IMR-90 (cell line): ENCODE measurements at regions not wholly inside any gene's neighbourhood (a gene's known extent, or its start where the extent isn't known, plus 50 kb on each side); places are given as distances from the start of the nearest gene placed in this dataset.

Source experiments
- ATAC-seq: fragments of 200-7000 bp; cut with Tn5 transposase; 2 replicates; pipeline ENCODE4 v1.9.1; 2020; ENCODE audit warnings: low read depth, mild to moderate bottlenecking, moderate library complexity
- BruUV-seq: library from RNA; stranded (reverse); fragments of 400-500 nt; replicated peaks from 2 replicates; lab custom pipeline; 2021; lab: Mats Ljungman, UMichigan
- CTCF ChIA-PET: fragments of 300-600 bp; formaldehyde crosslinking; extraction: SDS; loops from one replicate; lab custom pipeline; 2021; ENCODE audit warnings: antibody characterized with exemption; lab: Yijun Ruan, JAX
- POLR2A ChIA-PET: fragments of 300-600 bp; sonication (Branson Sonifier 250); formaldehyde crosslinking; loops from one replicate; lab custom pipeline; 2022; ENCODE audit warnings: antibody characterized with exemption; ENCODE audit not compliant: unreplicated experiment; lab: Charles Lee
- DNase-seq: peaks from one replicate; pipeline ENCODE4 v3.0.0; 2013
- H2AFZ ChIP-seq: replicated peaks from 2 replicates; pipeline ENCODE3; 2013; ENCODE audit warnings: low read length, mild to moderate bottlenecking; ENCODE audit not compliant: poor library complexity
- H2AK5ac ChIP-seq: 2 replicates; pipeline ENCODE4 v1.6.1; 2013; ENCODE audit warnings: low read depth, low read length, inconsistent platforms
- H2AK9ac ChIP-seq: replicated peaks from 2 replicates; pipeline ENCODE3; 2013; ENCODE audit warnings: mild to moderate bottlenecking, low read depth, low read length, moderate library complexity; ENCODE audit not compliant: poor library complexity
- H2BK120ac ChIP-seq: 2 replicates; pipeline ENCODE4 v1.6.1; 2013; ENCODE audit warnings: low read depth, low read length, inconsistent platforms
- H2BK15ac ChIP-seq: 3 replicates; pipeline ENCODE4 v1.6.1; 2013; ENCODE audit warnings: low read depth, low read length, inconsistent platforms
- H2BK20ac ChIP-seq: 2 replicates; pipeline ENCODE4 v1.6.1; 2013; ENCODE audit warnings: low read depth, mild to moderate bottlenecking, inconsistent platforms, low read length, moderate library complexity
- H2BK5ac ChIP-seq: 2 replicates; pipeline ENCODE4 v1.6.1; 2013; ENCODE audit warnings: mild to moderate bottlenecking, low read depth, low read length, inconsistent platforms; ENCODE audit not compliant: poor library complexity, severe bottlenecking
- H3K14ac ChIP-seq: replicated peaks from 2 replicates; pipeline ENCODE4 v1.6.1; 2013; ENCODE audit warnings: low read depth, low read length, inconsistent platforms
- H3K18ac ChIP-seq: 2 replicates; pipeline ENCODE4 v1.6.1; 2013; ENCODE audit warnings: low read depth, low read length, control low read depth
- H3K23ac ChIP-seq: 2 replicates; pipeline ENCODE4 v1.6.1; 2013; ENCODE audit warnings: low read depth, low read length, inconsistent platforms
- H3K27ac ChIP-seq: 2 replicates; pipeline ENCODE4 v1.5.1; 2013; ENCODE audit warnings: mild to moderate bottlenecking, control low read depth, low read length; ENCODE audit not compliant: insufficient read depth
- H3K27me3 ChIP-seq: 2 replicates; pipeline ENCODE4 v1.6.1; 2013; ENCODE audit warnings: low read length; ENCODE audit not compliant: control insufficient read depth, insufficient read depth
- H3K36me3 ChIP-seq: 2 replicates; pipeline ENCODE4 v1.6.1; 2013; ENCODE audit warnings: low read length, mixed read lengths; ENCODE audit not compliant: control insufficient read depth, insufficient read depth
- H3K4ac ChIP-seq: 2 replicates; pipeline ENCODE4 v1.6.1; 2013; ENCODE audit warnings: low read depth, low read length, inconsistent platforms
- H3K4me1 ChIP-seq: 2 replicates; pipeline ENCODE4 v1.6.1; 2013; ENCODE audit warnings: low read length, mixed read lengths; ENCODE audit not compliant: control insufficient read depth, insufficient read depth
- H3K4me2 ChIP-seq: 2 replicates; pipeline ENCODE4 v1.6.1; 2013; ENCODE audit warnings: low read depth, mild to moderate bottlenecking, control low read depth, low read length, moderate library complexity
- H3K4me3 ChIP-seq: 2 replicates; pipeline ENCODE4 v1.5.1; 2013; ENCODE audit warnings: low read depth, mild to moderate bottlenecking, control low read depth, low read length, moderate library complexity; ENCODE audit not compliant: insufficient read depth
- H3K56ac ChIP-seq: 2 replicates; pipeline ENCODE4 v1.6.1; 2013; ENCODE audit warnings: low read length, inconsistent platforms; ENCODE audit not compliant: insufficient read depth; ENCODE audit errors: extremely low read depth
- H3K79me1 ChIP-seq, 2 experiments: 2 replicates each; pipeline ENCODE4 v1.6.1; 2013; ENCODE audit warnings: low read length in 2 of 2, inconsistent platforms in 1 of 2, low read depth in 1 of 2
- H3K9ac ChIP-seq: 2 replicates; pipeline ENCODE4 v1.6.1; 2013; ENCODE audit warnings: low read depth, low read length, control low read depth
- H3K9me1 ChIP-seq: 2 replicates; pipeline ENCODE4 v1.6.1; 2013; ENCODE audit warnings: low read length, inconsistent platforms; ENCODE audit not compliant: insufficient read depth
- H3K9me3 ChIP-seq: 2 replicates; pipeline ENCODE4 v1.6.1; 2013; ENCODE audit warnings: low read length; ENCODE audit not compliant: control insufficient read depth, insufficient read depth
- H4K20me1 ChIP-seq: 2 replicates; pipeline ENCODE4 v1.6.1; 2013; ENCODE audit warnings: low read length, inconsistent platforms; ENCODE audit not compliant: insufficient read depth
- H4K5ac ChIP-seq: 2 replicates; pipeline ENCODE4 v1.6.1; 2013; ENCODE audit warnings: mild to moderate bottlenecking, low read depth, low read length, control low read depth
- H4K8ac ChIP-seq, 2 experiments: 2 replicates each; pipeline ENCODE4 v1.6.1; 2013; ENCODE audit warnings: low read depth in 2 of 2, low read length in 2 of 2, control low read depth in 1 of 2, inconsistent platforms in 1 of 2
- H4K91ac ChIP-seq: 2 replicates; pipeline ENCODE4 v1.6.1; 2013; ENCODE audit warnings: low read depth, low read length, inconsistent platforms; ENCODE audit not compliant: insufficient read depth
- BHLHE40 ChIP-seq: fragments of 150-350 bp; IDR thresholded peaks from 2 replicates; pipeline ENCODE4 v1.6.1; 2016; ENCODE audit warnings: mild to moderate bottlenecking, low read depth, low read length
- CEBPB ChIP-seq: IDR thresholded peaks from 2 replicates; pipeline ENCODE4 v1.6.1; 2012; ENCODE audit warnings: low read depth, low read length, improper control_type of control experiment
- CHD1 ChIP-seq: IDR thresholded peaks from 2 replicates; pipeline ENCODE4 v1.6.1; 2012; ENCODE audit warnings: low read depth, low read length, improper control_type of control experiment
- CTCF ChIP-seq: conservative IDR thresholded peaks from 2 replicates; pipeline ENCODE4 v1.5.1; 2012; ENCODE audit warnings: mild to moderate bottlenecking, low read depth, low read length, improper control_type of control experiment
- ELK1 ChIP-seq: fragments of 150-350 bp; IDR thresholded peaks from 2 replicates; pipeline ENCODE4 v1.6.1; 2016; ENCODE audit warnings: low read depth, mild to moderate bottlenecking, low read length, moderate library complexity, borderline replicate concordance
- FOS ChIP-seq: fragments of 150-350 bp; IDR thresholded peaks from 2 replicates; pipeline ENCODE4 v1.6.1; 2016; ENCODE audit warnings: low read depth, low read length
- MAFK ChIP-seq: IDR thresholded peaks from 2 replicates; pipeline ENCODE4 v1.6.1; 2012; ENCODE audit warnings: low read depth, low read length, improper control_type of control experiment
- MAZ ChIP-seq: IDR thresholded peaks from 2 replicates; pipeline ENCODE4 v1.6.1; 2012; ENCODE audit warnings: low read depth, mild to moderate bottlenecking, low read length, improper control_type of control experiment, moderate library complexity, borderline replicate concordance
- MXI1 ChIP-seq: IDR thresholded peaks from 2 replicates; pipeline ENCODE4 v1.6.1; 2012; ENCODE audit warnings: low read depth, mild to moderate bottlenecking, low read length, moderate library complexity, borderline replicate concordance
- NFE2L2 ChIP-seq: fragments of 150-350 bp; IDR thresholded peaks from 2 replicates; pipeline ENCODE4 v1.6.1; 2016; ENCODE audit warnings: low read depth, mild to moderate bottlenecking, low read length
- POLR2A ChIP-seq: IDR thresholded peaks from 2 replicates; pipeline ENCODE4 v1.6.1; 2012; ENCODE audit warnings: mild to moderate bottlenecking, low read depth, low read length
- RAD21 ChIP-seq: IDR thresholded peaks from 2 replicates; pipeline ENCODE4 v1.6.1; 2012; ENCODE audit warnings: low read length, improper control_type of control experiment
- RCOR1 ChIP-seq: IDR thresholded peaks from 2 replicates; pipeline ENCODE4 v1.6.1; 2012; ENCODE audit warnings: mild to moderate bottlenecking, low read length, improper control_type of control experiment; ENCODE audit not compliant: insufficient replicate concordance
- RFX5 ChIP-seq: IDR thresholded peaks from 2 replicates; pipeline ENCODE4 v1.8.0; 2012; ENCODE audit warnings: low read depth, mild to moderate bottlenecking, low read length, moderate library complexity
- SMC3 ChIP-seq: fragments of 150-350 bp; IDR thresholded peaks from 2 replicates; pipeline ENCODE4 v1.6.1; 2016; ENCODE audit warnings: low read depth, mild to moderate bottlenecking, antibody characterized with exemption, low read length, moderate library complexity
- USF2 ChIP-seq: fragments of 150-350 bp; IDR thresholded peaks from 2 replicates; pipeline ENCODE4 v1.6.1; 2017; ENCODE audit warnings: mild to moderate bottlenecking, antibody characterized with exemption, low read length, low read depth
- WGBS, 2 experiments: methylation state at CpG; one replicate each; pipeline versions ENCODE4 v1.1.5 to v1.1.7; 2013; ENCODE audit warnings: missing lambda C conversion rate in 2 of 2; ENCODE audit not compliant: insufficient read length in 1 of 2; ENCODE audit errors: extremely low coverage in 2 of 2; 5-methylcytosine and 5-hydroxymethylcytosine counted together
- dilution Hi-C: fragments of 300-500 bp; cut with HindIII; formaldehyde crosslinking; loops from one replicate; pipeline ENCODE4 v1.14.3; 2018; ENCODE audit warnings: low sequenced_read_pairs; ENCODE audit not compliant: unreplicated experiment
- in situ Hi-C: fragments of 300-500 bp; cut with MboI; formaldehyde crosslinking; loops from 3 replicates; pipeline ENCODE4 v1.14.3; 2019; ENCODE audit warnings: low sequenced_read_pairs, inconsistent platforms, mixed read lengths
- intact Hi-C: fragments of 100-400 bp; cut with micrococcal nuclease; formaldehyde crosslinking; loops from 2 replicates; pipeline ENCODE4 v1.10.0; 2022

GRCh38 chr16:88130681-88131080 lies 179.4 kb downstream of the BANP start:
- Histone ChIP-seq H3K4me3 (no peak overlapping the region), H3K4ac (no peak overlapping the region), H2BK20ac (no peak overlapping the region), H2AFZ (no peak overlapping the region), H4K20me1 (no peaks in the 10 kb centered on the region), H3K18ac (no peak overlapping the region), H2BK120ac (no peak overlapping the region), H2AK9ac (no peak overlapping the region), H2BK15ac (no peak overlapping the region), H2BK5ac (no peak overlapping the region), H3K9me3 (no peaks in the 10 kb centered on the region), H3K9me1 (no peaks in the 10 kb centered on the region), H3K4me1 (peaks cover 4% of the 10 kb centered on the region), H3K56ac (no peak overlapping the region), H4K8ac (no peak overlapping the region), H3K79me1 (no peaks in the 10 kb centered on the region), H3K27ac (no peak overlapping the region), H4K91ac (no peak overlapping the region), H3K4me2 (no peak overlapping the region), H3K9ac (no peak overlapping the region), H4K5ac (no peak overlapping the region), H2AK5ac (no peak overlapping the region), H3K14ac (no peak overlapping the region), H3K23ac (no peak overlapping the region), H3K27me3 (peaks cover 4% of the 10 kb centered on the region), H3K36me3 (no peaks in the 10 kb centered on the region)
- TF ChIP-seq MXI1 (no peak), CHD1 (no peak), MAZ (no peak), NFE2L2 (no peak), USF2 (no peak), RAD21 (no peak), CEBPB (no peak), RCOR1 (no peak), CTCF (no peak), POLR2A (no peak), ELK1 (no peak), FOS (no peak), RFX5 (no peak), SMC3 (no peak), MAFK (no peak), BHLHE40 (no peak)
- no peak for ATAC-seq
- intact Hi-C loops, result no loop called here
- no TSS peak for BruUV-seq
- POLR2A ChIA-PET, result no interaction called here
- CTCF ChIA-PET, result no interaction called here
- dilution Hi-C loops, result no loop called here
- in situ Hi-C loops, result no loop called here
- WGBS, 2 experiments, result 93% methylated on average over 26 of the region's 36 CpGs; no CpG with 5 or more reads in 1 of the 2 experiments
- DNase-seq, result no peak
